SK-N-SH (cell line): ENCODE measurements at regions not wholly inside any gene's neighbourhood (a gene's known extent, or its start where the extent isn't known, plus 50 kb on each side); places are given as distances from the start of the nearest gene placed in this dataset.

Experiments used
- GATA2 ChIP-seq: sonication (generic); formaldehyde crosslinking; IDR thresholded peaks from 2 replicates; pipeline ENCODE4 v1.5.0; 2020; ENCODE audit warnings: mild to moderate bottlenecking, missing genetic modification reagents
- NRF1 ChIP-seq: IDR thresholded peaks from 2 replicates; pipeline ENCODE4 v1.6.1; 2012; ENCODE audit warnings: low read depth, mild to moderate bottlenecking, low read length
- POLR2AphosphoS5 ChIP-seq: IDR thresholded peaks from 2 replicates; pipeline ENCODE4 v1.6.1; 2012; ENCODE audit warnings: low read depth, low read length
- TF ChIP-seq, protein P1 (sequence below): fragments of 200-600 bp; sonication (generic); IDR thresholded peaks from 2 replicates; pipeline ENCODE4 v1.6.1; 2017; ENCODE audit warnings: antibody characterized with exemption, mild to moderate bottlenecking, moderate library complexity

DNA sequence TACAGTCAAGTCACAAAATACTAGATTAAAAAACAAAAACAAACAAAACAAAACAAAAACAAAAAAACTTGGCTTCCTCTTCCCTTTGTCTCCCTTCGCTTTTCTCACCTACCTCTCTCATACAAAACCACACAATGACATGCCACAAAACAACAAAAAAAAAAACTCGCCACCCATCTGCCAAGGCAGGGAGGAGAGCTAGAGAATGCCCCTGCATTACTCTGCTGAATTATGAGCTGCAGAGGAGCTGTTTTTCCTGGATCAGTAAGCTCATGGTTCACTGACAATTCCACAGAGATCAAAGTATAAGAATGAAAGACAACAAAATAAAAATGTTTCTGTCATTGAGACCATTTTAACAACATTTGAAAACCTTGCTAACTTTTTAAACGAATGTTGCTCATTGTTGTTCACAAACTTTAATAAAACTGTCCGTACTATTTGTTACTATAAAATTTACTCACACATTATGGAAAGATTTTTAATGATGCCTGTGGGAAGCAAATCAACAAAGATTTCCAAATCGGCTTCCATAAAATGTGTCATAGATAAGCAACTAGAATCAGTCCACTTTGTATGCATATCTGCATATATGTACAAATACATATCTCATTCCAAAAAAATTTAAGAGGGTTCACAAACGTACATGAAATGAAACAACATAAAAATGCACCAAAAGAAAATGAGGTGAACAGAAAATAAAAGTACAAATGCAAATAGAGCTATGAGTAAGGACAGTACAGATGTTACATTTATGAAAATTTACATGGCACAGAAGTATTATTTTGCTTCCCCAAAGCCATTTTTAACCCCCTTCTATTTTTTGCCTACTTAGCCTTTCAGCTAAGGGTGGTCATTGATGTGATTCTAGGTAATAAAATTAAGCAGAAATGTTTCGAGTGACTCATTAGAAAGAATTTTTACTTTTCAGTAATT is 252.4 kb upstream of the FAT4 start:
- TF ChIP-seq, protein P1, sequence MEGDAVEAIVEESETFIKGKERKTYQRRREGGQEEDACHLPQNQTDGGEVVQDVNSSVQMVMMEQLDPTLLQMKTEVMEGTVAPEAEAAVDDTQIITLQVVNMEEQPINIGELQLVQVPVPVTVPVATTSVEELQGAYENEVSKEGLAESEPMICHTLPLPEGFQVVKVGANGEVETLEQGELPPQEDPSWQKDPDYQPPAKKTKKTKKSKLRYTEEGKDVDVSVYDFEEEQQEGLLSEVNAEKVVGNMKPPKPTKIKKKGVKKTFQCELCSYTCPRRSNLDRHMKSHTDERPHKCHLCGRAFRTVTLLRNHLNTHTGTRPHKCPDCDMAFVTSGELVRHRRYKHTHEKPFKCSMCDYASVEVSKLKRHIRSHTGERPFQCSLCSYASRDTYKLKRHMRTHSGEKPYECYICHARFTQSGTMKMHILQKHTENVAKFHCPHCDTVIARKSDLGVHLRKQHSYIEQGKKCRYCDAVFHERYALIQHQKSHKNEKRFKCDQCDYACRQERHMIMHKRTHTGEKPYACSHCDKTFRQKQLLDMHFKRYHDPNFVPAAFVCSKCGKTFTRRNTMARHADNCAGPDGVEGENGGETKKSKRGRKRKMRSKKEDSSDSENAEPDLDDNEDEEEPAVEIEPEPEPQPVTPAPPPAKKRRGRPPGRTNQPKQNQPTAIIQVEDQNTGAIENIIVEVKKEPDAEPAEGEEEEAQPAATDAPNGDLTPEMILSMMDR: no peak
- no peak for TF ChIP-seq GATA2 (CRISPR knock-in tag)
- TF ChIP-seq POLR2AphosphoS5: no peak
- TF ChIP-seq NRF1: no peak
